Smooth muscle cell (in vitro differentiated cells): ENCODE measurements at regions not wholly inside any gene's neighbourhood (a gene's known extent, or its start where the extent isn't known, plus 50 kb on each side); places are given as distances from the start of the nearest gene placed in this dataset.

Source experiments
- DNase-seq: peaks from one replicate; lab custom pipeline; 2025; ENCODE audit not compliant: unreplicated experiment; lab: John Stamatoyannopoulos, UW
- H2AFZ ChIP-seq: fragments of 200-600 bp; sonication (generic); 2 replicates; pipeline ENCODE4 v1.6.0; 2016; ENCODE audit warnings: antibody characterized with exemption, low read depth, mild to moderate bottlenecking
- H3F3A ChIP-seq: fragments of 200-600 bp; sonication (generic); 2 replicates; pipeline ENCODE4 v1.6.0; 2017; ENCODE audit warnings: antibody characterized with exemption, low read depth
- H3K27ac ChIP-seq: fragments of 200-600 bp; sonication (generic); 2 replicates; pipeline ENCODE4 v1.5.1; 2016; ENCODE audit warnings: low read depth, mild to moderate bottlenecking
- H3K27me3 ChIP-seq: fragments of 200-600 bp; sonication (generic); 2 replicates; pipeline ENCODE4 v1.6.1; 2016; ENCODE audit warnings: low read depth, mild to moderate bottlenecking
- H3K36me3 ChIP-seq: fragments of 200-600 bp; sonication (generic); 2 replicates; pipeline ENCODE4 v1.5.1; 2016; ENCODE audit warnings: low read depth
- H3K4me1 ChIP-seq: fragments of 200-600 bp; sonication (generic); 2 replicates; pipeline ENCODE4 v1.5.1; 2016; ENCODE audit warnings: low read depth
- H3K4me2 ChIP-seq: fragments of 200-600 bp; sonication (generic); 2 replicates; pipeline ENCODE4 v1.6.0; 2016; ENCODE audit warnings: mild to moderate bottlenecking
- H3K4me3 ChIP-seq: fragments of 200-600 bp; sonication (generic); 2 replicates; pipeline ENCODE4 v1.5.1; 2016; ENCODE audit warnings: mild to moderate bottlenecking
- H3K79me2 ChIP-seq: fragments of 200-600 bp; sonication (generic); 2 replicates; pipeline ENCODE4 v1.6.0; 2016; ENCODE audit warnings: low read depth, mild to moderate bottlenecking
- H3K9ac ChIP-seq: fragments of 200-600 bp; sonication (generic); 2 replicates; pipeline ENCODE4 v1.6.0; 2016; ENCODE audit warnings: low read depth
- H3K9me3 ChIP-seq: fragments of 200-600 bp; sonication (generic); replicated peaks from 2 replicates; pipeline ENCODE4 v1.5.1; 2016; ENCODE audit warnings: low read depth
- H4K20me1 ChIP-seq: fragments of 200-600 bp; sonication (generic); 2 replicates; pipeline ENCODE4 v1.6.0; 2016; ENCODE audit warnings: low read depth
- WGBS: methylation state at CpG from one replicate; pipeline ENCODE4 v1.1.7; 2016; ENCODE audit warnings: low lambda C conversion rate; 5-methylcytosine and 5-hydroxymethylcytosine counted together
- TF ChIP-seq, protein P1 (sequence below): fragments of 200-600 bp; sonication (generic); IDR thresholded peaks from 2 replicates; pipeline ENCODE4 v1.5.1; 2017; ENCODE audit warnings: borderline replicate concordance, mild to moderate bottlenecking, antibody characterized with exemption; ENCODE audit not compliant: insufficient read depth, poor library complexity, severe bottlenecking

DNA sequence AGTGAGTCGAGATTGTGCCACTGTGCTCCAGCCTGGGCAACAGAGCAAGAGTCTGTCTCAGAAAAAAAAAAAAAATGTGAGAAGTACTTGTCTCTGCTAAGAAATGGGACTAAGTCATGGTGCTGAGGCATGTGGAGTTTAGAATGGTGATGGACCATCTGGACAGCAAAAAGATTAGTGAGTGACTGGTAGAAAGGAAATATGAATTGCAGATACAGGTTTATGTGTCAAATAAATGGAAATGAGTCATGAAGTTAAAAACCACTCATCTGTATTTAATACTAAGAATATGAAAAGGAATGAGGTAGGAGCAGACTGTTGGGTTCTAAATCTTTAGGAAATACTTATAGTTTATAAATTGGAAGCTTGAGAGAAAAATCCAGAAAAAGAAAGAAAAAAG, 625.7 kb upstream of the ANKRD30A start:
- Histone ChIP-seq H3K9ac (no peak overlapping the region), H4K20me1 (no peaks in the 10 kb centered on the region), H3K79me2 (no peaks in the 10 kb centered on the region), H3K9me3 (no peaks in the 10 kb centered on the region), H2AFZ (no peak overlapping the region), H3K4me1 (no peaks in the 10 kb centered on the region), H3K27ac (no peak overlapping the region), H3K36me3 (no peaks in the 10 kb centered on the region), H3K27me3 (peaks cover 19% of the 10 kb centered on the region), H3K4me2 (no peak overlapping the region), H3K4me3 (no peak overlapping the region), H3F3A (no peaks in the 10 kb centered on the region)
- TF ChIP-seq, protein P1, sequence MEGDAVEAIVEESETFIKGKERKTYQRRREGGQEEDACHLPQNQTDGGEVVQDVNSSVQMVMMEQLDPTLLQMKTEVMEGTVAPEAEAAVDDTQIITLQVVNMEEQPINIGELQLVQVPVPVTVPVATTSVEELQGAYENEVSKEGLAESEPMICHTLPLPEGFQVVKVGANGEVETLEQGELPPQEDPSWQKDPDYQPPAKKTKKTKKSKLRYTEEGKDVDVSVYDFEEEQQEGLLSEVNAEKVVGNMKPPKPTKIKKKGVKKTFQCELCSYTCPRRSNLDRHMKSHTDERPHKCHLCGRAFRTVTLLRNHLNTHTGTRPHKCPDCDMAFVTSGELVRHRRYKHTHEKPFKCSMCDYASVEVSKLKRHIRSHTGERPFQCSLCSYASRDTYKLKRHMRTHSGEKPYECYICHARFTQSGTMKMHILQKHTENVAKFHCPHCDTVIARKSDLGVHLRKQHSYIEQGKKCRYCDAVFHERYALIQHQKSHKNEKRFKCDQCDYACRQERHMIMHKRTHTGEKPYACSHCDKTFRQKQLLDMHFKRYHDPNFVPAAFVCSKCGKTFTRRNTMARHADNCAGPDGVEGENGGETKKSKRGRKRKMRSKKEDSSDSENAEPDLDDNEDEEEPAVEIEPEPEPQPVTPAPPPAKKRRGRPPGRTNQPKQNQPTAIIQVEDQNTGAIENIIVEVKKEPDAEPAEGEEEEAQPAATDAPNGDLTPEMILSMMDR, result no peak
- WGBS, result 88% methylated on average over 1 of the region's 1 CpG
- DNase-seq, result no peak

DNA sequence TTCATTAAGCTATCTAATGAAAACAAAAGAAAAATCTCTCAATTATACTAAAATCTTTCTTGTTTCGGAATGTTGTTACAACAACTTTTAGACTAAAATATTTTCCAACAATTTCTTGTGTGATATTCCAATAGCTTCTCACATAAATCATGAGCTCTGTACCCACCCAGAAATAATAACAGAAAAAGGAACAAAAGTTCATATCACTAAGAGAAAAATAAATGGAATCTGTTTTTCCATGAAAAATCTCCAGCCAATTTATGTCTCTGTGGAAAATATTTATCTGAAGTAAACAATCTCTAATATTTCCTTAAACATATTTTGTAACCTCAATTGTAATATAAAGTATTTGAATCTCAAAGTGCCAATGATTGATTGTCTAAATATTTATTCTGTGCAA, 628.6 kb upstream of the ANKRD30A start:
- no peaks in the 10 kb centered on the region for H3K36me3 ChIP-seq
- H3K4me1 ChIP-seq, result no peaks in the 10 kb centered on the region
- WGBS, result 100% methylated on average over 1 of the region's 1 CpG
- TF ChIP-seq, protein P1, result no peak
- H3K4me2 ChIP-seq, result no peak overlapping the region
- no peak for DNase-seq
- H3K79me2 ChIP-seq, result no peaks in the 10 kb centered on the region
- H3K27me3 ChIP-seq, result peaks cover 13% of the 10 kb centered on the region
- no peaks in the 10 kb centered on the region for H3F3A ChIP-seq
- H3K27ac ChIP-seq, result no peak overlapping the region
- no peak overlapping the region for H3K4me3 ChIP-seq
- H4K20me1 ChIP-seq, result no peaks in the 10 kb centered on the region
- H3K9me3 ChIP-seq, result no peaks in the 10 kb centered on the region
- H2AFZ ChIP-seq, result no peak overlapping the region
- no peak overlapping the region for H3K9ac ChIP-seq

DNA sequence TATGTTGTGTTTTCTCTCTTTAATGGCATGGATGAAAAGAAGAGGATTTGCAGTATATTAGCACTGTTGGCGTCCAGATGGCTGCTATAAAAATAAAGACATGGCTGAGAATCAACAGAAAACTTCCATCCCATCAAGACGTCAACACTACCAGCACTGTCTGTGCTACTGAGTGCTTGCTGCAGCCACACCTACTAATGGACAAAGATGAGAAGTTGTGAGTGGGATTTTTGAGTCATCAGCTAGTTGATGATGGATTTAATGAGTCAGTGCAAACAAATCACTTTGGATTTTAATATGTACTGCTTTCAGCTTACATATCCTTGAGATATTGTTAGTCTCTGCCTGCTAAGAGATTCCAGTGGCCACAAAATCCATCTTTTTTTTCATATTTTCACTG, 631.0 kb upstream of the ANKRD30A start:
- H3K36me3 ChIP-seq, result no peaks in the 10 kb centered on the region
- no peak for DNase-seq
- peaks cover 13% of the 10 kb centered on the region for H3K27me3 ChIP-seq
- 9% methylated on average over 2 of the region's 2 CpGs for WGBS
- H3K4me3 ChIP-seq, result no peak overlapping the region
- H3K27ac ChIP-seq, result peak overlapping the region; percentile 62
- no peaks in the 10 kb centered on the region for H3K79me2 ChIP-seq
- H3F3A ChIP-seq, result peaks cover 4% of the 10 kb centered on the region
- H3K4me2 ChIP-seq, result peak overlapping the region; percentile 54
- peaks cover 3% of the 10 kb centered on the region for H3K4me1 ChIP-seq
- H2AFZ ChIP-seq, result peak overlapping the region; percentile 19
- TF ChIP-seq, protein P1, result no peak
- H3K9me3 ChIP-seq, result no peaks in the 10 kb centered on the region
- peak overlapping the region; percentile 27 for H3K9ac ChIP-seq
- H4K20me1 ChIP-seq, result no peaks in the 10 kb centered on the region

DNA sequence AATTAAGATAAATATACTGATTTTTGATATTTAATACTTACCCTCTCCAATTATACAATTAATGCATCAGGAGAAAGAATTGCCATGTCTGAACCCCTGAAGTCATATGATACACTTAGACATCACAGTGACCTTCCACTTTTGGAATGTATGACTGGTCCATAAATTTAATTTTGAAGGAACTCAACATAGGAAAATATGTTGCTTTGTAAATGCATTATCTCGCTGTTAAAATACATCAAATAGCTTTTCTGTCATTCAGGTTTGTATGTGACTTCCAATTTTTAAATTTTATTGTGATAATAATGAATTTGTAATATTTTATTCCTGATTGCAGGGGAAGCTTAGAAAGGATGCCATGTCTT, 631.9 kb upstream of the ANKRD30A start:
- H3K27ac ChIP-seq, result peak overlapping the region; percentile 62
- H2AFZ ChIP-seq, result no peak overlapping the region
- H3K4me1 ChIP-seq, result peaks cover 3% of the 10 kb centered on the region
- peaks cover 13% of the 10 kb centered on the region for H3K27me3 ChIP-seq
- TF ChIP-seq, protein P1, result no peak
- no peak overlapping the region for H3K4me3 ChIP-seq
- H3K79me2 ChIP-seq, result no peaks in the 10 kb centered on the region
- H3K4me2 ChIP-seq, result peak overlapping the region; percentile 49
- no peaks in the 10 kb centered on the region for H4K20me1 ChIP-seq
- WGBS, result 73% methylated on average over 1 of the region's 1 CpG
- no peaks in the 10 kb centered on the region for H3K9me3 ChIP-seq
- peaks cover 4% of the 10 kb centered on the region for H3F3A ChIP-seq
- H3K36me3 ChIP-seq, result no peaks in the 10 kb centered on the region
- H3K9ac ChIP-seq, result no peak overlapping the region
- no peak for DNase-seq
